Hypothalamus (tissue), 51 donors: ENCODE measurements at regions not wholly inside any gene's neighbourhood (a gene's known extent, or its start where the extent isn't known, plus 50 kb on each side); places are given as distances from the start of the nearest gene placed in this dataset.
"Not testable (repeated sequence)": the region's sequence is repeated elsewhere in the genome, so short reads cannot be mapped to it uniquely, and the experiment has no call there.

Experiments used
- DNase-seq, 51 donors: peaks; one replicate each; lab custom pipeline; 2025; lab: John Stamatoyannopoulos, UW

- no peak for DNase-seq
Observed at GRCh38 chr6:73937805-73938204, 241.8 kb downstream of the CD109 start.

GRCh38 chr6:73932866-73933265, 236.9 kb downstream of the CD109 start:
- DNase-seq = no peak

GRCh38 chr6:73929405-73929804, 233.4 kb downstream of the CD109 start:
- no peak for DNase-seq

DNA sequence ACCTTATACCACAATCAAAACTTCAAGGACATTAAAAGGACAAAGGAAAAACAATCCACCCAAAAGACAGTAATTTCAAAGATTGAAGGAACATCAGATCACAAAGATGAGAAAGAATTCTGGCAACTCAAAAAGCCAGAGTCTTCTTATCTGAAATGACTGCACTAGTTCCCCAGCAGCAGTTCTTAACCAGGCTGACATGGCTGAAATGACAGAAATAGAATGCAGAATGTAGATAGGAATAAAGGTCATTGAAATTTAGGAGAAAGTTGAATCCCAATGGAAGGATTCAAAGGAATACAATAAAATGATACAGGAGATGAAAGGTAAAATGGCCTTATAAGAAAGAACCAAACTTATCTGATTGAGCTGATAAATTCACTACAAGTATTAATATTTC, 231.4 kb downstream of the CD109 start:
- DNase-seq = no peak

- DNase-seq = not testable (repeated sequence)
Observed at GRCh38 chr6:73925703-73926102, 229.7 kb downstream of the CD109 start.

DNA sequence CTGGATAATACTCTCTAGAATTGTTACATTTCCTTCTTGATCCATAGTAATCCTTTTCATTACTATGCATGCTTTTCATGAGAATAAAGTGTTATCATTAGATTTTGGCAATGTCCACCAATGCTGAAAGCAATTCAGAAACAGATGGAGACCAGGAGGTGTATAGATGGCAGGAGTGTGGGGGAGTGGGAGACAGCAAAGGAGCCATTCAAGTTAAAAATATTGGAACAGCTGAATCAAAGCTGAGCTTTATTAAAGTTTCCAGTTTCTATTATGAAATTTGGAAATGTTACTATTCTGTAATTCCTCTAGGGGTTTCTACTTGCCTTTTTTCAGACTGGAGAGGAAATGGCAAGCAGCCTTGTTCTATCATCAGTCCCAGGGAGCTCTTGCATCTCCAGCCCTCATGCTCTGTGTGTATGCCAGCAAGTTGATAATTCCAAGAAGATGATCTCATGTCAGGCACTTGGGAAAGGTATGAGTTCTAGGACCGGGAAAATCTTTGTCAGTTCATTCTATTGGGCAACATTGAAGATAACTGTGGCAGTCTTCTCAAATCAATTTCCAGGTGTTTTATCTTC, 228.0 kb downstream of the CD109 start:
- no peak for DNase-seq

DNA sequence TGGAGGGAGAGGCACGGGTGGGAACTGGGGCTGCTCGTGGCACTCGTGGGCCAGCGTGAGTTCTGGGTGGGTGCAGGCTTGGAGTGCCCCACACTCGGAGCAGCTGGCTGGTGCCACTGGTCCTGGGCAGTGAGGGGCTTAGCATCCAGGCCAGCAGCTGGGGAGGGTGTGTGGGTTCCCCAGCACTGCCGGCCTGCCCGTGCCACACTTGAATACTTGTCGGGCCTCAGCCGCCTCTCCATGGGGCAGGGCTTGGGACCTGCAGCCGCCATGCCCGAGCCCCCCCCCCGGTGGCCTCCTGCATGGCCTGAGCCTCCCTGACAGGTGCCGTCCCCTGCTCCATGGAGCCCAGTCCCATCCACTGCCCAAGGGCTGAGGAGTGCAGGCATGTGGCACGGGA, 207.2 kb downstream of the CD109 start:
- no peak for DNase-seq

GRCh38 chr6:73901986-73902385, 206.0 kb downstream of the CD109 start:
- no peak for DNase-seq

- no peak for DNase-seq
Observed at GRCh38 chr6:73901311-73901710, 205.3 kb downstream of the CD109 start.

DNA sequence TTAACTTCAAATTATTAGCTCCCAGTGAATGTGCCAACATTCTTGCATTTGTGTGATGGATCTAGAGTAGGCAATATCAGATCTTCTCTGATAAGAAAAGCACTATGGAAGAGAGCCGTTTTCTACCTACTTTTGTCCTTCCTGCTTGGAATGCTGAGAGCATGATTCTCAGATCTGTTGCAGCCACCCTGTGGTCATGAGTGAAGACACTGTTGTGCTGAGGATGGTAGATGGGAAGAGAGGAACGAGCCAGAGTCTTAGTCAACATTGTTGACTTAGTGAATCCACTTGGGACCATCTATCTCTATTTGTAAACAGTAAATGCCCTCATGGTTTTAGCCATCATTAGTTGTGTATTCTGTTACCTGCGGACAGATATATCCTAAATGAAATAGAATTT, 202.6 kb downstream of the CD109 start:
- no peak for DNase-seq

DNA sequence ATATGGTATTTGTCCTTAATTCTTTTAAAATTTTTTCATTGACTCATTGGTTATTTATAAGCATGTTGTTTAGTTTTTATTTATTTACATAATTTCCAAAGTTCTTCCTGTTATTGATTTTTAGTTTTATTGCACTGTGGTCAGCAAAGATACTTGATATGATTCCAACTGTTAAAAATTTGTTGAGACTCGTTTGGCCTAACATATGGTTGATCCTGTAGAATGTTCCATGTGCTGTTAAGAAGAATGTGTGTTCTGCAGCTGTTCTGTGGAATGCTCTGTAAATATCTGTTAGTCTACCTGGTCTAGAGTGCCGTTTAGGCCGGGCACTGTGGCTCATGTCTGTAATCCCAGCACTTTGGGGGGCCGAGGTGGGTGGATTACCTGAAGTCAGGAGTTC, 197.7 kb downstream of the CD109 start:
- no peak for DNase-seq

DNA sequence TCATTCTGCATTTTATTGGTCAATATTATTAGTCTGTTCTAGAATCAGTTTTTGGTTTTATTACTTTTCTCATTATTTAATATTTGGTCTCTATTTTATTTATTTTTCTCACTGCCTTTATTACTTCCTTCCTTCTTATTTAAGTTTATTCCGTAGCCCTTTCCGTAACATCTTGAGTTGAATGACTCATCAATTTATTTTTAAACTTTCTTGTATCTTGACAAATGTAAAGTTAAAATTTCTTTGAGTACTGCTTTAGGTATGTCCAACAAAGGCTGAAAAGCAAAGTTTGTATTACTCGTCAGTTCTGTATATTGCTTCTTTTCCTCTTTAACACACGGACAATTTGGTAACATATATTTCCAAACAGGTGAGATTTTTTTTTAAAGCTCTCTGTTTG, 192.0 kb downstream of the CD109 start:
- DNase-seq = no peak

GRCh38 chr6:73885393-73885792, 189.4 kb downstream of the CD109 start:
- DNase-seq = no peak

DNA sequence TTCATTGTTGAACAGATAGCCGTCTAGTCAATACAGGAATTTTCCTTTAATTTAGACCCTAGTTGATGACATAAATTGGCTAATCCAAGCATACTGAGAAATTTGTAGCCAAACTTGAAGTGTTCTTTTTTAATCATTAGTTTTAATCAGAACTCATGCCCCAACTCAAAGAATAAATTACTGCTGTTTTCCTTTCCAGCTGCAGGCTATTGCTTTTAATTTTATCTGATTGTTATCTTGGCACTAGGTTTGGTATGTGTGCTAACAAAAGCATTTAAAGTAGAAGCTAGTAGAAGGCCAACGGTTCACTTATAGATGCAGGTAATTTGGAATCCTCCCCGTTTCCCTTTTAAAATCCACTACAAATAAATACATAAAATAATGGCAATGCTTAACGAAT, 188.5 kb downstream of the CD109 start:
- DNase-seq = no peak

DNA sequence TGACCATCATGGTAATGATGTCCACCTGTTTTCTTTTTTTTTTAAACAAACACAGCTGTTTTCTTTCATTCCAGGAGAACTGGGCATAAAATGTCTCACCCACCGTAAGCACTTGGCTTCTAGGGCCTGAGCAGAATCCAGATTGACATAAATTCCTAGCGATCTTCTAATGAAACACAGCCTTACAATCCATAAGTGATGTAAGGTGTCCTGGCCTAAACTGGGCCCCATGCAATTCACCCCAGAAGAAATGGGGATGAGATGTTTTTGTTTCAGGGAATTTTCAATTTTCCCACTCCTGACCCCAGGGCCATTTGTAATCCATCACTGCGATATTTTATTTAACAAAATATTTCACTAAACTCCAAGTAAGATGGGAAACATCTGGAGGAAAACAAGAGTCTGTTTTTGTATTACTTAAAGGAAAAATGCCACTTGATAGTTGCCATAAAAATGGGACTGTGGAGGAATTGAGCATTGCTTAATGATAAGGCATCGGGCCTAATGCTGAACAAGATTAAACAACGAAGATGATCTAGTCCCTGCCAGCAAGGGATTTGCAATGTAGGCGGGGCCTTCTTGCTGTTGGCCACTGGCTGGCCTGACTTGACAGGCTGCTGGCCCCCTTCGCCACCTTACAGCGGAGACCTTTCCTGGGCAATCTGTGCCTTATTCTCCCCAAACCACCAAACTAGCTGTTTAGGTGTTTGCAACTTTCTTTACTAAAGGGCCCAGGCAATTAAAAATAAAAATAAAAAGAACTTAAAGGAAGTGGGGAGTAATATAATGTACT, 183.7 kb downstream of the CD109 start:
- DNase-seq = no peak

DNA sequence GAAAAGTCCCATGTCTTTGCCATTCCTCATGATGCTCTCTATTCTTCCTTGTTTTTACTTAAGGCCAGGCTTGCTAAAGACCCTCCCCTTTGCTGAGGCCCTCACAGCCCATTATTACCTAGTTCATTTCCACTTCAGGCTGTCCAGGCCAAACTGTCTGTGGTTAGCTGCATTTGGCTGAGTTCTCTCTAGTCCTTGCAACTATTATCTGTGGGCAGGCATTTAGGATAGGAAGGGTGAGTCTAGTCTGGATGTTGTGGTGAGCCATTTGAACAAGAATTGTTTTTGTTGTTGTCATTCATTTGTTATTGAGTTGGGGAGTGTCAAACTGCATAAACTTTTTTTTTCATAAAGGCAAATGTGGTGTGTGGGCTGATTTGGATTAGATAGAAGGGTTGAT, 182.4 kb downstream of the CD109 start:
- no peak for DNase-seq
